CD14-positive monocyte (primary cell): ENCODE measurements at regions not wholly inside any gene's neighbourhood (a gene's known extent, or its start where the extent isn't known, plus 50 kb on each side); places are given as distances from the start of the nearest gene placed in this dataset.
A peak's percentile ranks its signal among the peaks of the same experiment; 100 is the strongest.

Source experiments
- DNase-seq, 3 donors: peaks; one replicate each; pipeline ENCODE4 v3.0.0-alpha.2; 2011 to 2022
- H2AFZ ChIP-seq: 2 replicates; pipeline ENCODE4 v1.6.0; 2012; ENCODE audit warnings: mild to moderate bottlenecking, low read depth, low read length, inconsistent platforms; ENCODE audit not compliant: insufficient read depth, poor library complexity, severe bottlenecking
- H3K27ac ChIP-seq, 2 donors: 1 replicate in 1 of 2; 2 replicates in 1 of 2; pipeline ENCODE4 v1.5.1; 2012 to 2013; ENCODE audit warnings: low read length in 2 of 2, control low read depth in 1 of 2, inconsistent platforms in 1 of 2, low read depth in 1 of 2, mild to moderate bottlenecking in 1 of 2
- H3K27me3 ChIP-seq, 2 donors: one replicate each; pipeline versions ENCODE4 v1.6.0 to v1.6.1; 2011 to 2013; ENCODE audit warnings: low read length in 2 of 2; ENCODE audit not compliant: control insufficient read depth in 2 of 2, insufficient read depth in 2 of 2
- H3K36me3 ChIP-seq, 2 donors: replicated peaks in 1 of 2; 1 replicate in 1 of 2; 2 replicates in 1 of 2; pipeline versions ENCODE4 v1.5.1 to v1.6.1; 2012 to 2013; ENCODE audit warnings: low read length in 2 of 2, control low read depth in 1 of 2, inconsistent platforms in 1 of 2, mild to moderate bottlenecking in 1 of 2; ENCODE audit not compliant: insufficient read depth in 2 of 2, control insufficient read depth in 1 of 2
- H3K4me1 ChIP-seq, 2 donors: 1 replicate in 1 of 2; 2 replicates in 1 of 2; pipeline versions ENCODE4 v1.5.1 to v1.6.1; 2012 to 2013; ENCODE audit warnings: low read length in 2 of 2, control low read depth in 1 of 2, inconsistent platforms in 1 of 2, mild to moderate bottlenecking in 1 of 2, moderate library complexity in 1 of 2; ENCODE audit not compliant: insufficient read depth in 2 of 2, control insufficient read depth in 1 of 2
- H3K4me2 ChIP-seq: replicated peaks from 2 replicates; pipeline ENCODE3; 2012; ENCODE audit warnings: low read length, moderate library complexity, mild to moderate bottlenecking; ENCODE audit not compliant: poor library complexity, severe bottlenecking; ENCODE audit errors: extremely low read depth
- H3K4me3 ChIP-seq, 3 experiments: fragments of 200-600 bp in 1 of 3; sonication (generic) in 1 of 3; replicated peaks in 1 of 3; 1 replicate in 2 of 3; 2 replicates in 1 of 3; pipeline ENCODE4 v1.5.1; 2011 to 2013; ENCODE audit warnings: low read length in 3 of 3, mild to moderate bottlenecking in 3 of 3, control low read depth in 2 of 3, low read depth in 2 of 3, inconsistent platforms in 1 of 3, moderate library complexity in 1 of 3
- H3K79me2 ChIP-seq: 2 replicates; pipeline ENCODE4 v1.6.0; 2012; ENCODE audit warnings: mild to moderate bottlenecking, control low read depth, inconsistent platforms, low read length, moderate library complexity; ENCODE audit not compliant: insufficient read depth
- H3K9ac ChIP-seq: 2 replicates; pipeline ENCODE4 v1.6.0; 2017; ENCODE audit warnings: low read length, mild to moderate bottlenecking; ENCODE audit not compliant: insufficient read depth, poor library complexity, severe bottlenecking
- H3K9me3 ChIP-seq, 2 donors: replicated peaks in 1 of 2; 1 replicate in 1 of 2; 2 replicates in 1 of 2; pipeline versions ENCODE4 v1.5.1 to v1.6.1; 2012 to 2013; ENCODE audit warnings: low read length in 2 of 2, control low read depth in 1 of 2; ENCODE audit not compliant: control insufficient read depth in 1 of 2, insufficient read depth in 1 of 2
- H4K20me1 ChIP-seq: 2 replicates; pipeline ENCODE4 v1.6.0; 2012; ENCODE audit warnings: mild to moderate bottlenecking, low read length, control low read depth, moderate library complexity; ENCODE audit not compliant: insufficient read depth
- H3K27ac Mint-ChIP-seq, 7 donors: one replicate each; pipeline ENCODE4 v1.8.0; 2020; ENCODE audit warnings: mild to moderate bottlenecking in 7 of 7, mixed read lengths in 7 of 7, moderate library complexity in 6 of 7, inconsistent platforms in 2 of 7
- H3K27me3 Mint-ChIP-seq, 3 donors: one replicate each; pipeline ENCODE4 v1.8.0; 2021 to 2022; ENCODE audit warnings: low read depth in 3 of 3, mild to moderate bottlenecking in 3 of 3, mixed read lengths in 3 of 3, moderate library complexity in 3 of 3, inconsistent platforms in 1 of 3
- H3K36me3 Mint-ChIP-seq, 2 donors: one replicate each; pipeline ENCODE4 v1.8.0; 2020; ENCODE audit warnings: mixed read lengths in 2 of 2, inconsistent platforms in 1 of 2, mild to moderate bottlenecking in 1 of 2
- H3K4me1 Mint-ChIP-seq: one replicate; pipeline ENCODE4 v1.8.0; 2020; ENCODE audit warnings: mild to moderate bottlenecking, mixed read lengths
- H3K4me3 Mint-ChIP-seq, 2 donors: one replicate each; pipeline ENCODE4 v1.8.0; 2020; ENCODE audit warnings: mild to moderate bottlenecking in 2 of 2, mixed read lengths in 2 of 2, moderate library complexity in 1 of 2
- H3K9me3 Mint-ChIP-seq, 7 donors: one replicate each; pipeline ENCODE4 v1.8.0; 2020 to 2022; ENCODE audit warnings: mixed read lengths in 7 of 7, mild to moderate bottlenecking in 6 of 7, moderate library complexity in 6 of 7, inconsistent platforms in 2 of 7
- WGBS: methylation state at CpG from one replicate; pipeline ENCODE4 v1.1.5; 2013; ENCODE audit warnings: missing lambda C conversion rate; ENCODE audit not compliant: insufficient coverage; 5-methylcytosine and 5-hydroxymethylcytosine counted together
- intact Hi-C, 2 donors: fragments of 100-400 bp; cut with micrococcal nuclease; formaldehyde crosslinking; loops; one replicate each; pipeline versions ENCODE4 v1.15.0 to v1.15.1; 2023
- TF ChIP-seq, protein P1 (sequence below): fragments of 200-600 bp; IDR thresholded peaks from one replicate; pipeline ENCODE4 v1.8.0; 2022; ENCODE audit warnings: antibody characterized with exemption, mild to moderate bottlenecking

- no peak overlapping the region for H3K27ac Mint-ChIP-seq
- H3K36me3 Mint-ChIP-seq, result no peaks in the 10 kb centered on the region
- H3K9me3 ChIP-seq, result no peaks in the 10 kb centered on the region
- no peak for DNase-seq
- no peak overlapping the region for H2AFZ ChIP-seq
- H3K9me3 Mint-ChIP-seq, result peaks cover 0 to 4% (median 1%) of the 10 kb centered on the region in 7 donors
- no peaks in the 10 kb centered on the region for H3K79me2 ChIP-seq
- no peak overlapping the region for H3K27ac ChIP-seq
- no peaks in the 10 kb centered on the region for H4K20me1 ChIP-seq
- H3K27me3 Mint-ChIP-seq, result peaks cover 1 to 2% (median 2%) of the 10 kb centered on the region in 3 donors
- intact Hi-C loops, result no loop called here
- no peak overlapping the region for H3K4me3 ChIP-seq
- H3K4me1 ChIP-seq, result no peaks in the 10 kb centered on the region
- H3K9ac ChIP-seq, result no peak overlapping the region
- peaks cover 7% of the 10 kb centered on the region for H3K4me1 Mint-ChIP-seq
- WGBS, result 100% methylated on average over 1 of the region's 3 CpGs
- H3K4me2 ChIP-seq, result no peak overlapping the region
- no peak overlapping the region for H3K4me3 Mint-ChIP-seq
- TF ChIP-seq, protein P1, sequence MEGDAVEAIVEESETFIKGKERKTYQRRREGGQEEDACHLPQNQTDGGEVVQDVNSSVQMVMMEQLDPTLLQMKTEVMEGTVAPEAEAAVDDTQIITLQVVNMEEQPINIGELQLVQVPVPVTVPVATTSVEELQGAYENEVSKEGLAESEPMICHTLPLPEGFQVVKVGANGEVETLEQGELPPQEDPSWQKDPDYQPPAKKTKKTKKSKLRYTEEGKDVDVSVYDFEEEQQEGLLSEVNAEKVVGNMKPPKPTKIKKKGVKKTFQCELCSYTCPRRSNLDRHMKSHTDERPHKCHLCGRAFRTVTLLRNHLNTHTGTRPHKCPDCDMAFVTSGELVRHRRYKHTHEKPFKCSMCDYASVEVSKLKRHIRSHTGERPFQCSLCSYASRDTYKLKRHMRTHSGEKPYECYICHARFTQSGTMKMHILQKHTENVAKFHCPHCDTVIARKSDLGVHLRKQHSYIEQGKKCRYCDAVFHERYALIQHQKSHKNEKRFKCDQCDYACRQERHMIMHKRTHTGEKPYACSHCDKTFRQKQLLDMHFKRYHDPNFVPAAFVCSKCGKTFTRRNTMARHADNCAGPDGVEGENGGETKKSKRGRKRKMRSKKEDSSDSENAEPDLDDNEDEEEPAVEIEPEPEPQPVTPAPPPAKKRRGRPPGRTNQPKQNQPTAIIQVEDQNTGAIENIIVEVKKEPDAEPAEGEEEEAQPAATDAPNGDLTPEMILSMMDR, result no peak
- H3K27me3 ChIP-seq, result no peaks in the 10 kb centered on the region
- no peaks in the 10 kb centered on the region for H3K36me3 ChIP-seq
These were observed 215.1 kb upstream of the CDYL start for GRCh38 chr6:4561078-4561435.

- peak overlapping the region; percentile 71 for H2AFZ ChIP-seq
- Mint-ChIP-seq H3K4me1 (peaks cover 7% of the 10 kb centered on the region), H3K36me3 (no peaks in the 10 kb centered on the region), H3K27me3 (peaks cover 1 to 6% (median 2%) of the 10 kb centered on the region in 3 donors), H3K4me3 (peak overlapping the region; percentile 21 to 23), H3K9me3 (peaks cover 0 to 4% (median 1%) of the 10 kb centered on the region in 7 donors), H3K27ac (peak overlapping the region in 1 of 7 donors; percentile 13)
- no peaks in the 10 kb centered on the region for H3K4me1 ChIP-seq
- no peak overlapping the region for H3K27ac ChIP-seq
- intact Hi-C loops, result no loop called here
- H3K9me3 ChIP-seq, result no peaks in the 10 kb centered on the region
- TF ChIP-seq, protein P1, result no peak
- H3K36me3 ChIP-seq, result no peaks in the 10 kb centered on the region
- H3K4me3 ChIP-seq, result peak overlapping the region in 1 of 3 experiments; percentile 19
- WGBS, result 55% methylated on average over 12 of the region's 13 CpGs
- DNase-seq, result peak in 2 of 3 donors; percentile 8 to 39
- no peaks in the 10 kb centered on the region for H3K79me2 ChIP-seq
- peak overlapping the region; percentile 39 for H3K4me2 ChIP-seq
- H4K20me1 ChIP-seq, result no peaks in the 10 kb centered on the region
- no peaks in the 10 kb centered on the region for H3K27me3 ChIP-seq
- no peak overlapping the region for H3K9ac ChIP-seq
These were observed 215.8 kb upstream of the CDYL start for GRCh38 chr6:4560221-4561077.
